ENCODE measurements at regions not wholly inside any gene's neighbourhood (a gene's known extent, or its start where the extent isn't known, plus 50 kb on each side); places are given as distances from the start of the nearest gene placed in this dataset.

DNA sequence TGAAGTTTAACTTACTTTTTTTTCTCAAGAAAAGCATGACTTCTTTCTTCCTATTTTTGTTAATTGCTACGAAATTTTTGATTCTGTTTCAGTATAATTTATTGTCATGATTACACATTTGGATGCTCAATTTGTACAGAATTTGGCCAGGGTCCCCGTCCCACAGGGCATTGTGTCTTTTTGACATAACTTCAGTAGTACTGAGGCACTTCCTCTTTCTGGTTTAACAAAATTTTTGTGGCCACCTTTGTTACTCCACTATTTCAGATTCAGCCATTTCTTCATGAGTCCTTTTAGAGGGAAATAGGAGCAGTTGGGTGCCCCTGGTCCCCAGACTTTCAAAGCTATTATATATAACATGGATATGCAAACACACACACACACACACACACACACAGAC, 1248.7 kb downstream of the PCDH7 start:
- H3K4me3 ChIP-seq: no peak overlapping the region
- H3K4me1 ChIP-seq: no peaks in the 10 kb centered on the region
- intact Hi-C loops (cut with DNase I): no loop called here
- no peaks in the 10 kb centered on the region for H3K27me3 ChIP-seq
- no peaks in the 10 kb centered on the region for H3K36me3 ChIP-seq
- H3K27ac ChIP-seq: no peak overlapping the region
- no peaks in the 10 kb centered on the region for H3K9me3 ChIP-seq
- TF ChIP-seq, protein P1, sequence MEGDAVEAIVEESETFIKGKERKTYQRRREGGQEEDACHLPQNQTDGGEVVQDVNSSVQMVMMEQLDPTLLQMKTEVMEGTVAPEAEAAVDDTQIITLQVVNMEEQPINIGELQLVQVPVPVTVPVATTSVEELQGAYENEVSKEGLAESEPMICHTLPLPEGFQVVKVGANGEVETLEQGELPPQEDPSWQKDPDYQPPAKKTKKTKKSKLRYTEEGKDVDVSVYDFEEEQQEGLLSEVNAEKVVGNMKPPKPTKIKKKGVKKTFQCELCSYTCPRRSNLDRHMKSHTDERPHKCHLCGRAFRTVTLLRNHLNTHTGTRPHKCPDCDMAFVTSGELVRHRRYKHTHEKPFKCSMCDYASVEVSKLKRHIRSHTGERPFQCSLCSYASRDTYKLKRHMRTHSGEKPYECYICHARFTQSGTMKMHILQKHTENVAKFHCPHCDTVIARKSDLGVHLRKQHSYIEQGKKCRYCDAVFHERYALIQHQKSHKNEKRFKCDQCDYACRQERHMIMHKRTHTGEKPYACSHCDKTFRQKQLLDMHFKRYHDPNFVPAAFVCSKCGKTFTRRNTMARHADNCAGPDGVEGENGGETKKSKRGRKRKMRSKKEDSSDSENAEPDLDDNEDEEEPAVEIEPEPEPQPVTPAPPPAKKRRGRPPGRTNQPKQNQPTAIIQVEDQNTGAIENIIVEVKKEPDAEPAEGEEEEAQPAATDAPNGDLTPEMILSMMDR (IDR thresholded peaks at IDR 0.05): no peak
- no peak for DNase-seq
- ATAC-seq: no peak

DNA sequence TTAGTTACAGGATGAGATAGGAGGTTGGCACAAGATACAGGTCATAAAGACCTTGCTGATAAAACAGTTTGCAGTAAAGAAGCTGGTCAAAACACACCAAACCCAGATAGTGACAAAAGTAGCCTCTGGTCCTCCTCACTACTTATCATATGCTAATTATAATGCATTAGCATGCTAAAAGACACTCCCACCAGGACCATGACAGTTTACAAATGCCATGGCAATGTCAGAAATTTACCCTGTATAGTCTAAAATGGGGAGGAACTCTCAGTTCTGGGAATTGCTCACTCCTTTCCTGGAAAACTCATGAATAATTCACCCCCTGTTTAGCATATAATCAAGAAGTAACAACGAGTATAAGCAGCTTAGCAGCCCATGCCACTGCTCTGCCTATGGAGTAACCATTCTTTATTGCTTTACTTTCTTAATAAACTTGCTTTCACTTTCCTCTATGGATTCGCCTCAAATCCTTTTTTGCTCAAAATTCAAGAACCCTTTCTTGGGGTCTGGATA, 1254.4 kb downstream of the PCDH7 start:
- Histone ChIP-seq H3K4me1 (no peaks in the 10 kb centered on the region), H3K27me3 (no peaks in the 10 kb centered on the region), H3K27ac (no peak overlapping the region), H3K9me3 (no peaks in the 10 kb centered on the region), H3K4me3 (no peak overlapping the region), H3K36me3 (no peaks in the 10 kb centered on the region)
- DNase-seq (no peak), ATAC-seq (no peak)
- intact Hi-C loops (cut with DNase I): no loop called here
- TF ChIP-seq, protein P1 (IDR thresholded peaks at IDR 0.05): no peak

DNA sequence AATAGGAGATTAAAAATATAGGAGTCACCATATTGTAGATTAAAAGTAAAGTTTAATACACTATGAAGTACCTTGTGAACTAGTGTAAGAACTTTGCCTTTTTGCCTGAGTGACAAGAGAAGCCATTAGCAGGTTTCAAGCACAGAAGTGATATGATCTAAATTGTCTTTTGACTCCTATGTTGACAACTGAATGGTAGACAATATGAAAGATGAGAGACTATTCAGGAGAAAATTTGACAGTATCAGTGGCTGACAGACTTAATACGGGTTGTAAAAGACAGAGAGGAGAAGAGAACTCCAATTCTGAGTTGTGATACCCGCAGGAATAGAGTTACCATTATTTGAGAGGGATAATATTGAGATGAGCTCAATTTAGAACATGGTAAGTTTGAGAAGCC, 1259.8 kb downstream of the PCDH7 start:
- Histone ChIP-seq H3K9me3 (no peaks in the 10 kb centered on the region), H3K27me3 (no peaks in the 10 kb centered on the region), H3K36me3 (no peaks in the 10 kb centered on the region), H3K4me3 (no peak overlapping the region), H3K4me1 (no peaks in the 10 kb centered on the region), H3K27ac (no peak overlapping the region)
- ATAC-seq: no peak
- intact Hi-C loops (cut with DNase I): no loop called here
- no peak for DNase-seq
- TF ChIP-seq, protein P1 (IDR thresholded peaks at IDR 0.05): no peak

DNA sequence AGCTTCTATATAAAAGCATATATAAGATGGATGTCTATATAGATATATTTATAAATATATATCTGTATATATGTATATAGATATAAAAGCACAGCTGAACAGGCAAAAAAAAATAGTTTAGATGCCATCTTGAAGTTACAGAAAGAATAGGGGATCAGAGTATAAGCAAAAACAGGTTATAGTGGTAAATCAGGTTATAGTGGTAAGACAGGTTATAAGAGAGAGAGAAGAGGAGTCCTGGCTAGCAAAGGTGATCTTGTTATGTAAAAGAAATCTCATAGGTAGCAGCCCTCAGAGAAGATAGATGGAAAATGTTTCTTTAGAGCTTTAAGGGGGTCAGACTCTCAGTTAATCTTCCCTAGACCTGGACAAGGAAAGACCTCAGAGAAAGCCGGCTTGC, 1263.1 kb downstream of the PCDH7 start:
- TF ChIP-seq, protein P1 (IDR thresholded peaks at IDR 0.05): no peak
- DNase-seq (no peak), ATAC-seq (no peak)
- intact Hi-C loops (cut with DNase I): no loop called here
- H3K36me3 ChIP-seq: no peaks in the 10 kb centered on the region
- H3K4me3 ChIP-seq: no peak overlapping the region
- no peak overlapping the region for H3K27ac ChIP-seq
- no peaks in the 10 kb centered on the region for H3K9me3 ChIP-seq
- no peaks in the 10 kb centered on the region for H3K27me3 ChIP-seq
- no peaks in the 10 kb centered on the region for H3K4me1 ChIP-seq

DNA sequence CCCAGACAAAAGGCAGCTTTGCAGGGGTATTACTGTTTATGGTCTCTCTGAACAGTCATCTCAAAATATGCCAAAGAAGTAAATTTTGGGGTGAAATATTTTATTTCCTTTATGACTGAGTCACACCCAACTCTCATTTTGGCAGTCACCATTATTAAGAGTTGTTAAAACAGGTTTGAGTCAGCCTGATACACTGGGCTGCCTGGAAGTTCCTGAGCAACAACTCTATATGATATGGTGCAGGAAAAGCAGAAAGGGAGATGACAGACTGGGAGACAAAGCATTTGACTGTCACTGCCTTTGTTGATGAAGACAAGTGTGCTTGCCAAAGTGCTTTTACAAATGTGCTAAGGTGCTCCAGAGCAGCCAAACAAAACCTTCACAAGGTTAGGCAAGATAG, 1263.5 kb downstream of the PCDH7 start:
- H3K27me3 ChIP-seq: no peaks in the 10 kb centered on the region
- no peaks in the 10 kb centered on the region for H3K4me1 ChIP-seq
- ATAC-seq (no peak), DNase-seq (no peak)
- H3K27ac ChIP-seq: no peak overlapping the region
- intact Hi-C loops (cut with DNase I): no loop called here
- no peaks in the 10 kb centered on the region for H3K9me3 ChIP-seq
- no peaks in the 10 kb centered on the region for H3K36me3 ChIP-seq
- H3K4me3 ChIP-seq: no peak overlapping the region
- TF ChIP-seq, protein P1 (IDR thresholded peaks at IDR 0.05): no peak

DNA sequence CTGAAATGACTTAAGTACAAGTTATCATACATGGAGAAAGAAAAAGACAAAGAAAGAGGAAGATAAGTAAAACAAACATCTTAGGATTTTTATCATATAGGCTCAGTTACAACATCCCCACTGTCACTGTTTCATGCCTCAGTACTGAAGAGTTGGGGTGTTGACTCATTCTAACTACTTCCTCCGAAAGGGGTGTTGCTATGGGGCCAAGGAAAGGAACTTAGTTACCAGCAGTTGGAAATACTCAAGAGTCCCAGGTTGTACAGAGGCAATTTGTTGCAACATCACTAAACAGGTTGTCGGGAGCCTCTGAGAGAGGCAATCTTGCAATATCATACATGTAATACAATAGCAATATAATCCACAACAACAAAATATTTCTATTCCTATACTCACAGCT, 1264.7 kb downstream of the PCDH7 start:
- Histone ChIP-seq H3K9me3 (no peaks in the 10 kb centered on the region), H3K4me1 (no peaks in the 10 kb centered on the region), H3K4me3 (no peak overlapping the region), H3K36me3 (no peaks in the 10 kb centered on the region), H3K27me3 (no peaks in the 10 kb centered on the region), H3K27ac (no peak overlapping the region)
- intact Hi-C loops (cut with DNase I): no loop called here
- no peak for DNase-seq
- TF ChIP-seq, protein P1 (IDR thresholded peaks at IDR 0.05): no peak
- no peak for ATAC-seq
